SK-MEL-5 (cell line): ENCODE measurements at regions not wholly inside any gene's neighbourhood (a gene's known extent, or its start where the extent isn't known, plus 50 kb on each side); places are given as distances from the start of the nearest gene placed in this dataset.

ENCODE experiments used
- DNase-seq: peaks from one replicate; pipeline ENCODE4 v3.0.0-alpha.2; 2016; ENCODE audit warnings: low read depth, low spot score
- in situ Hi-C: cut with HindIII; loops from 2 replicates; pipeline ENCODE4 v1.10.0; 2016; ENCODE audit warnings: low sequenced_read_pairs, high pct_unique_total_duplicates, low pct_unique_long_range_greater_than_20kb

GRCh38 chr2:128469875-128470274 lies 151.2 kb upstream of the HS6ST1 start:
- in situ Hi-C loops, result no loop called here
- DNase-seq, result no peak

- in situ Hi-C loops, result no loop called here
Observed at GRCh38 chr2:128472789-128473174, 154.1 kb upstream of the HS6ST1 start.

GRCh38 chr2:128473175-128474035 lies 154.7 kb upstream of the HS6ST1 start:
- no peak for DNase-seq
- in situ Hi-C loops, result no loop called here

More at GRCh38 chr2:128472789-128473174, 154.1 kb upstream of the HS6ST1 start:
- no peak for DNase-seq

- in situ Hi-C loops, result no loop called here
- DNase-seq, result no peak
Observed at GRCh38 chr2:128474036-128474955, 155.6 kb upstream of the HS6ST1 start.

GRCh38 chr2:128474962-128475361 lies 156.3 kb upstream of the HS6ST1 start:
- DNase-seq, result no peak
- in situ Hi-C loops, result no loop called here

GRCh38 chr2:128475427-128476211 lies 157.0 kb upstream of the HS6ST1 start:
- peak; percentile 18 for DNase-seq
- in situ Hi-C loops, result no loop called here

- no peak for DNase-seq
- in situ Hi-C loops, result no loop called here
Observed at GRCh38 chr2:128477026-128477820, 158.6 kb upstream of the HS6ST1 start.

- no peak for DNase-seq
- in situ Hi-C loops, result no loop called here
Observed at GRCh38 chr2:128477891-128478290, 159.2 kb upstream of the HS6ST1 start.

- no peak for DNase-seq
- in situ Hi-C loops, result no loop called here
Observed at GRCh38 chr2:128485761-128486639, 167.3 kb upstream of the HS6ST1 start.

GRCh38 chr2:128486640-128487375 lies 168.1 kb upstream of the HS6ST1 start:
- in situ Hi-C loops, result no loop called here
- DNase-seq, result no peak

GRCh38 chr2:128487650-128488387 lies 169.2 kb upstream of the HS6ST1 start:
- in situ Hi-C loops, result no loop called here
- DNase-seq, result no peak

GRCh38 chr2:128488434-128488833 lies 169.8 kb upstream of the HS6ST1 start:
- in situ Hi-C loops, result no loop called here

GRCh38 chr2:128489526-128490273 lies 171.0 kb upstream of the HS6ST1 start:
- in situ Hi-C loops, result no loop called here

More at GRCh38 chr2:128488434-128488833, 169.8 kb upstream of the HS6ST1 start:
- no peak for DNase-seq

GRCh38 chr2:128490321-128490720 lies 171.7 kb upstream of the HS6ST1 start:
- DNase-seq, result no peak

More at GRCh38 chr2:128489526-128490273, 171.0 kb upstream of the HS6ST1 start:
- no peak for DNase-seq

More at GRCh38 chr2:128490321-128490720, 171.7 kb upstream of the HS6ST1 start:
- in situ Hi-C loops, result no loop called here
